Activated CD4-positive, alpha-beta memory T cell treated with anti-CD3 and anti-CD28 coated beads, Interleukin-2, amount 10 ng/mL, durations not matched to agents 7 days and 5 days (primary cell): ENCODE measurements at regions not wholly inside any gene's neighbourhood (a gene's known extent, or its start where the extent isn't known, plus 50 kb on each side); places are given as distances from the start of the nearest gene placed in this dataset.

Experiments used
- CTCF ChIA-PET: fragments of 350-600 bp; sonication (Branson Sonifier 250); formaldehyde crosslinking; loops from one replicate; lab custom pipeline; 2021; ENCODE audit warnings: antibody characterized with exemption, inconsistent platforms; lab: Charles Lee
- POLR2A ChIA-PET: fragments of 350-600 bp; sonication (Branson Sonifier 250); formaldehyde crosslinking; loops from one replicate; lab custom pipeline; 2021; ENCODE audit warnings: antibody characterized with exemption; lab: Charles Lee
- DNase-seq: peaks from one replicate; pipeline ENCODE4 v3.0.0-alpha.2; 2020
- H3K27ac Mint-ChIP-seq: one replicate; pipeline ENCODE4 v1.8.0; 2021; ENCODE audit warnings: mild to moderate bottlenecking, mixed read lengths
- H3K27me3 Mint-ChIP-seq: one replicate; pipeline ENCODE4 v1.8.0; 2021; ENCODE audit warnings: mixed read lengths
- H3K36me3 Mint-ChIP-seq: one replicate; pipeline ENCODE4 v1.8.0; 2021; ENCODE audit warnings: low read depth, mixed read lengths
- H3K4me1 Mint-ChIP-seq: one replicate; pipeline ENCODE4 v1.8.0; 2021; ENCODE audit warnings: mixed read lengths
- H3K4me3 Mint-ChIP-seq: one replicate; pipeline ENCODE4 v1.8.0; 2021; ENCODE audit warnings: mild to moderate bottlenecking, mixed read lengths
- H3K9me3 Mint-ChIP-seq: one replicate; pipeline ENCODE4 v1.8.0; 2021; ENCODE audit warnings: mixed read lengths

DNA sequence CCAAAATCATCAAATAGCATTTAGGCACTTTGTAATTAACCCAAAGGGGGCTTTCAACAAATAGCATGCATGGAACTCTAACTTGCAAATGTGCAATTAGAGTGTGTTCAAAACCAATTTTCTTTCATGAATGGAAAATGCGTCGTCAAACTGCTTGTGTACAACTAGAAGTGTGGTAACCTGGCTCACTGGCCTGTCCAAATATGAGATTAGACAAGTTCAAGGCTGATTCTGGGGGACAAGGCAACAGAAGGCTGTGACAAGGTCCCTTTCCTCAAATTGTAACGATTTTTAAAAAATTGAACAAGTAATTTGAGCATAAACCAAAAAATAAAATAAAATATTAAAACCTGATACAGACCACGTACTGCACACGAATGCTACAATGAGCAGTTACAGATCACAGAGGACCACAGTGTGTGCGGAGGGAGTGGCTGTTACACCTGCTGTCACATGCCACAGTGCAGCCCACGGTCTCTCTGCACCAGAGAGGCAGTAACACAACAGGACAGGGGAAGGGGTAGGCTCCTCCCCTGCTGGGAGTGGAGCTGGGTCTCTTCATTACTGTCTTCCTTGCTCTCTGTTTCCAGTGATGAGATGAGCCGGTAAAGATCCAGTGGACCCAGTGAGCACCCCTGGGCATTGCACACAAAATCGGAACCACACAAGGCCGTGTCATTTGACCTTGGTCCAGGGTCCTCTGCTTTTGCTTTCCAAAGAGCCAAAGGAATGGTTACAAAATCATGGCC, 252.2 kb upstream of the PDE10A start:
- ChIA-PET CTCF (no interaction called here), POLR2A (no interaction called here)
- no peaks in the 10 kb centered on the region for H3K4me1 Mint-ChIP-seq
- H3K4me3 Mint-ChIP-seq, result no peak overlapping the region
- no peaks in the 10 kb centered on the region for H3K27me3 Mint-ChIP-seq
- no peaks in the 10 kb centered on the region for H3K9me3 Mint-ChIP-seq
- no peak for DNase-seq
- no peaks in the 10 kb centered on the region for H3K36me3 Mint-ChIP-seq
- no peak overlapping the region for H3K27ac Mint-ChIP-seq

DNA sequence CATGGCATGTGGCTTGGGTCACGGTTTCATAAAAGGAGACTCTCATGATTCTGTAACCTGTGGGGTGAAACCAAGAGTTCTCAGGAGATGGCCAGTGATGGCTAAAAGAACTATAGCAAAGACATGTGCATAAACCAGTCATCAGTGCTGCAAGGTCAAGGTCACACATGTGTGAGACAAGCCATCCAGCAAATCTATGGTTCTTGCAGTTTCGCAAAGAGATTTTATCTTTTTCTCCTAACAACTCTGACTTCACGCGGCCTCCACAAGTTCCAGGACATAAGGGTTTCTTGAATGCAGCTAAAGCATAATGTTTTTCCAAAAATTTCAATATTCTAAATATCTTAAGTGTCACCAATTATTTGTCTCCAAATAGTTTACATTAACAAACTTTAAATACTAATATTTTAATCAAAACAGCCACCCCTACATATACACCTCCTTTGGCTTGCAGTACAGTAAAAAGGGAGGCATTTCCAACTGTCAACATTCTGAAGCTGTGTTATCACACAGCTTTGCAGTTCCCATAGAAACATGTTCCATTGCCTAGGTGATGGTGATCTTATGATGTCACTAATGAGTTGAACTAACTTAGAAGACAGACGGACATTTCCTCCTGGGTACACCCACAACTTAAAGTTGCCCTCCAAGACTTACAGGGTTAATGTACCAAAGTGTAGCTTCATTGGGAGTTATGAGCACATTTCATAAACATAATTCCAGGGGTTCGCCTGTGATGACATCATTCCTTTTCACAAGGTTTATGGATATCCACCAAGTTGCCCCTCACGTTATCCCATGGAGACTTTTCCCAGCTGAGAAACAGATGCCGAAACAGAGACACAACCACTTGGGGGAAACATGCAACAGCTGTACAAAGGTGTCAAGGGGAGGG, 250.9 kb upstream of the PDE10A start:
- DNase-seq, result no peak
- H3K9me3 Mint-ChIP-seq, result no peaks in the 10 kb centered on the region
- H3K4me3 Mint-ChIP-seq, result no peak overlapping the region
- H3K27me3 Mint-ChIP-seq, result no peaks in the 10 kb centered on the region
- POLR2A ChIA-PET, result no interaction called here
- no peaks in the 10 kb centered on the region for H3K36me3 Mint-ChIP-seq
- no peaks in the 10 kb centered on the region for H3K4me1 Mint-ChIP-seq
- no peak overlapping the region for H3K27ac Mint-ChIP-seq
- CTCF ChIA-PET, result no interaction called here

GRCh38 chr6:165910184-165910966, 247.3 kb upstream of the PDE10A start:
- CTCF ChIA-PET, result no interaction called here
- peaks cover 6% of the 10 kb centered on the region for H3K9me3 Mint-ChIP-seq

GRCh38 chr6:165906736-165907135, 243.7 kb upstream of the PDE10A start:
- no peaks in the 10 kb centered on the region for H3K36me3 Mint-ChIP-seq
- H3K27me3 Mint-ChIP-seq, result no peaks in the 10 kb centered on the region
- peaks cover 6% of the 10 kb centered on the region for H3K9me3 Mint-ChIP-seq
- H3K4me3 Mint-ChIP-seq, result no peak overlapping the region
- no peak overlapping the region for H3K27ac Mint-ChIP-seq
- no peaks in the 10 kb centered on the region for H3K4me1 Mint-ChIP-seq
- ChIA-PET POLR2A (no interaction called here), CTCF (no interaction called here)
- no peak for DNase-seq

More at GRCh38 chr6:165910184-165910966, 247.3 kb upstream of the PDE10A start:
- Mint-ChIP-seq H3K36me3 (no peaks in the 10 kb centered on the region), H3K27ac (no peak overlapping the region), H3K27me3 (no peaks in the 10 kb centered on the region), H3K4me1 (no peaks in the 10 kb centered on the region), H3K4me3 (no peak overlapping the region)
- POLR2A ChIA-PET, result no interaction called here
- no peak for DNase-seq

- no peaks in the 10 kb centered on the region for H3K27me3 Mint-ChIP-seq
- no peak overlapping the region for H3K4me3 Mint-ChIP-seq
- no peaks in the 10 kb centered on the region for H3K4me1 Mint-ChIP-seq
- CTCF ChIA-PET, result no interaction called here
- no peak for DNase-seq
- POLR2A ChIA-PET, result no interaction called here
- peaks cover 6% of the 10 kb centered on the region for H3K9me3 Mint-ChIP-seq
- no peak overlapping the region for H3K27ac Mint-ChIP-seq
- no peaks in the 10 kb centered on the region for H3K36me3 Mint-ChIP-seq
Observed at GRCh38 chr6:165905744-165906143, 242.7 kb upstream of the PDE10A start.

GRCh38 chr6:165900970-165901369, 237.9 kb upstream of the PDE10A start:
- Mint-ChIP-seq H3K4me1 (no peaks in the 10 kb centered on the region), H3K27ac (no peak overlapping the region), H3K36me3 (no peaks in the 10 kb centered on the region), H3K27me3 (no peaks in the 10 kb centered on the region), H3K4me3 (no peak overlapping the region), H3K9me3 (no peaks in the 10 kb centered on the region)
- no peak for DNase-seq
- POLR2A ChIA-PET, result no interaction called here
- CTCF ChIA-PET, result no interaction called here

DNA sequence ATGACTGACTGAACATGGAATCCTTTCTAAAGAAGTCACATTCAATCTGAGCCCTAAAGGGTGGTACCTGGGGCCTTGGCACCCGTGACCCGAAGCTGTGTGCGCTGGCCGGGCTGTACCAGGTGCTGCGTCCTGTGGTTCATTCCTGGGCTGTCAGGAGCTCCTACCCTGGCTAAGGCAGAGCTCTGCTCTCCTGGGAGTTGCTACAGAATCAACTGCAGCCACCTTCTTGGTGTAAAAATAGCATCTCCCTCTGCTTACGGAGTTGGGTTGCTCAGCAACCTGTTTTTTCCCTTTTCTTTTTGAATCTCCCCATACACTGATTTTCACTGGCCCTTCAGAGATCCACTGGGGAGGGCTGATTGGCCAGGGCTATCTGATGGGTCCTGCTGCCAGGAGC, 236.6 kb upstream of the PDE10A start:
- Mint-ChIP-seq H3K36me3 (no peaks in the 10 kb centered on the region), H3K27me3 (no peaks in the 10 kb centered on the region), H3K9me3 (no peaks in the 10 kb centered on the region), H3K4me3 (no peak overlapping the region), H3K27ac (no peak overlapping the region), H3K4me1 (no peaks in the 10 kb centered on the region)
- CTCF ChIA-PET, result no interaction called here
- DNase-seq, result no peak
- POLR2A ChIA-PET, result no interaction called here

- DNase-seq, result no peak
- H3K27ac Mint-ChIP-seq, result no peak overlapping the region
- CTCF ChIA-PET, result no interaction called here
- H3K4me1 Mint-ChIP-seq, result no peaks in the 10 kb centered on the region
- H3K9me3 Mint-ChIP-seq, result no peaks in the 10 kb centered on the region
- no peaks in the 10 kb centered on the region for H3K36me3 Mint-ChIP-seq
- POLR2A ChIA-PET, result no interaction called here
- no peak overlapping the region for H3K4me3 Mint-ChIP-seq
- peaks cover 2% of the 10 kb centered on the region for H3K27me3 Mint-ChIP-seq
Observed at GRCh38 chr6:165895421-165896165, 232.6 kb upstream of the PDE10A start.

DNA sequence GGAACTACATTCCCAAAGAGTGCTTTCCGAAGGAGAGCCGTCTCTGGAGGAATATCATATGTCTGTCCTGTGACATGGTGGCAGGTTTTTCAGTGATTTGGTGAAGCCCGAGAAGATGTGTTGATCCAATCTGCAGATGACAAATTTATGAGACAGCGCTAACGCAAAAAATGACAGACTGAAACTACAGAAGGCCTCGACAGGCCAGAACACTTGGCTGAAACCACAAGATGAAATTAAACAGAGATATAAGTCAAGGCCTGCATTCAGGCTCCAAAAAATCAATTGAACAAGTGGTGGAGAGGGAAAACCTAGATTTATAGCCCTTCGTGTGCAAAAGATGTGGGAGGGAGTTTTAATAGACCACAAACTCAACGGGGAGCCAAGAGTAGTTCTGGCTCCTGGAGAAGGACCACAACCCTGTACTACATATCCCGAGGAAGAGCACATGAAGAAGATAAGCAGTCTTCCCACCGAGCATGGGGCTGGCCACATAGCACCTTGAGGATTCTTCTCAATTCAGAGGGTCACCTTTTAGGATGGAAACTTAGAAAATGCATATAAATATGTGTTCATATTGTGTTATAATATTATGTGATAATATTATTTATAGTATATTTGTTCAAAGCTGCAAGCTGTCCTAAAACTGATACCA, 231.3 kb upstream of the PDE10A start:
- Mint-ChIP-seq H3K27ac (no peak overlapping the region), H3K4me1 (no peaks in the 10 kb centered on the region), H3K9me3 (no peaks in the 10 kb centered on the region), H3K36me3 (no peaks in the 10 kb centered on the region), H3K4me3 (no peak overlapping the region), H3K27me3 (peaks cover 2% of the 10 kb centered on the region)
- DNase-seq, result no peak
- ChIA-PET POLR2A (no interaction called here), CTCF (interaction anchor here (0.5 kb wide), 1 partner anchor 12 kb away, joined by 4 read pairs; no protein-coding TSS in a partner anchor)

- ChIA-PET CTCF (interaction anchor here (0.6 kb wide), 1 partner anchor 214 kb away, joined by 6 read pairs; no protein-coding TSS in a partner anchor), POLR2A (no interaction called here)
- H3K36me3 Mint-ChIP-seq, result no peaks in the 10 kb centered on the region
- H3K27me3 Mint-ChIP-seq, result peaks cover 2% of the 10 kb centered on the region
- H3K27ac Mint-ChIP-seq, result no peak overlapping the region
- no peak overlapping the region for H3K4me3 Mint-ChIP-seq
- DNase-seq, result no peak
- H3K4me1 Mint-ChIP-seq, result no peaks in the 10 kb centered on the region
- H3K9me3 Mint-ChIP-seq, result no peaks in the 10 kb centered on the region
Observed at GRCh38 chr6:165893431-165893830, 230.4 kb upstream of the PDE10A start.

- Mint-ChIP-seq H3K9me3 (no peaks in the 10 kb centered on the region), H3K27ac (no peak overlapping the region), H3K4me1 (no peaks in the 10 kb centered on the region), H3K4me3 (no peak overlapping the region), H3K36me3 (no peaks in the 10 kb centered on the region), H3K27me3 (peaks cover 2% of the 10 kb centered on the region)
- DNase-seq, result no peak
- ChIA-PET POLR2A (no interaction called here), CTCF (interaction anchor here (1.5 kb wide), 1 partner anchor 215 kb away, joined by 7 read pairs; no protein-coding TSS in a partner anchor)
Observed at GRCh38 chr6:165891320-165891719, 228.3 kb upstream of the PDE10A start.

GRCh38 chr6:165890404-165890735, 227.3 kb upstream of the PDE10A start:
- DNase-seq, result no peak
- Mint-ChIP-seq H3K27ac (no peak overlapping the region), H3K9me3 (no peaks in the 10 kb centered on the region), H3K4me1 (no peaks in the 10 kb centered on the region), H3K36me3 (no peaks in the 10 kb centered on the region), H3K27me3 (peaks cover 2% of the 10 kb centered on the region), H3K4me3 (no peak overlapping the region)
- ChIA-PET POLR2A (no interaction called here), CTCF (interaction anchor here (1.0 to 1.5 kb wide), 2 partner anchors 206 to 215 kb away, joined by 5 to 7 read pairs; no protein-coding TSS in a partner anchor)
